NCI-H2196 treated with DMSO at 0.1 percent for 48 hours (cell line): ENCODE measurements at regions not wholly inside any gene's neighbourhood (a gene's known extent, or its start where the extent isn't known, plus 50 kb on each side); places are given as distances from the start of the nearest gene placed in this dataset.

Source experiments
- DNase-seq: peaks from one replicate; lab custom pipeline; 2025; ENCODE audit not compliant: unreplicated experiment; lab: John Stamatoyannopoulos, UW

GRCh38 chr22:47608421-47608820, 846.0 kb downstream of the TBC1D22A start:
- DNase-seq = no peak

GRCh38 chr22:47607486-47607885, 845.0 kb downstream of the TBC1D22A start:
- DNase-seq = no peak

GRCh38 chr22:47606426-47606825, 844.0 kb downstream of the TBC1D22A start:
- DNase-seq = no peak

DNA sequence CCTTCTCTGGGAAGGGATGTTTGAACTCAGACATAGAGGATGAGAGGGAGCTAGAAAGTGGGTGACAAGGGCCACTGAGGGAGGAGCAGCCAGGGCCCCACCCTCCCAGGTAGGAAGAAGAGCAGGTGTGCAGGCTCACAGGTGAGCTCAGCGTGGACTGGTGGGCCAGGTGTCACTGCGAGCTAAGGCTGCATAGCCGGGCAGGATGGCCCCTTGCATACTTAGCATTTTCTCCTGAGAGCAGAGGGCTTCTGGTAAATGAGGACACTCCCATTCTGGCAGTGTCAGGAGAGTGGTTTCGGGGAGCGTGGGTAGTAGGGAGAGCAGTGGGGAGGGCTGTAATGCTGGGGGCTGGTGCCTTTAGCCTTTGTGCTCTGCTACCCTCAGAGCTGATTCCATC, 843.4 kb downstream of the TBC1D22A start:
- no peak for DNase-seq

DNA sequence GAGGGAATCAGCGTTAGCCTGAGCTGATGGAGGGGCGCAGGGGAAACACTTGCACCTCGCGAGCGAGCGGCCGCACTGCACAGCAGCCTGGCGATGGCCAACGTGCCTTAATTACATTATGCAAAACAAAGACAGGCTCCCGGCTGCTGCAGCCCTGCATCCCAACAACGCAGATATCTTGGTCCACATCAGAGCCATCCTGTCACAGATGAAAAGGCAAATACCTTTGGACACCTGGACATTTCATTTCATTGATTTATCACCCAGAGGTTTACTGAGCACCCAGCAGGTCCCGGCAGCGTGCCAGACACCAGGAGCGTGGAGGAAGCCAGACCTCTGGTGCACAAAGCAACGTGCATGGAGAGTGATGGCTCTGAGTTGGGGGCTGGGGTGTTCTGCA, 843.0 kb downstream of the TBC1D22A start:
- no peak for DNase-seq

DNA sequence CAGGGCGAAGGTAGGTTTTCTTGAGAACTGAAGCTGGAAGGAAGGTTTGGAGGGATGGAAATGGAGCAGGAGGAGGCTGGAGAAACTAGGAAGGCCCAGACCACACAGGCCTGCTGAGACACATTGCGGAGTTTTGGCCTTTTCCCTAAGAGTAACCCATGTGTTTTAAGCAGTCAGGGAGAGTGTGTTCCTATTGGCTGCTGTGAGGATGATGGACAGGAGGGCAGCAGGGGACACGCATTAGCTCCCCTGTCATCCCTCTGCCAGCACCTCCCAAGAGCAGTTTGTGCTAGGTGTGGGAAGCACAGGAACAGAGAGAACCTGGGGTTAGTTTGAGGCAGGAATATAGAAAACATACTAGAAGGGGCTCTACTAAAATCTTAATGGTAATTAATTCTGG, 842.1 kb downstream of the TBC1D22A start:
- no peak for DNase-seq

DNA sequence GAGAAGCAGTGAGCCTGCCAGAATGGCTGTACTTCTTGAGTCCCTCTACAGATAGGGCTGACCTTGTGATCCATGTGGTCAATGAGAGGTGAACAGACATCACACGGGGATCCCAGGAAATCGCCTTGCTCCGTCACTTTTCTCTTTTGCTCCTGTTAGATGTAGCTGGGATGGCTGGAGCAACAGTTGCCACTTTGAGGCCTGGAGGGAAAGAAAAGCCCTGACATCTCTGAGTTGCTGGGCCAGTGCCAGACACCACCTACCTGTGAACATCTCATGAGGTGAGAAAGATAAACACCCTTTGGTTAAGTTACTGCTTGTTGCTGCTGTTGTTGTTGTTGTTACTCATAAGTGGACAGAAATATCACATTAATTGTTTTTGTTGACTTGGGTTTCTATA, 840.3 kb downstream of the TBC1D22A start:
- DNase-seq = no peak

DNA sequence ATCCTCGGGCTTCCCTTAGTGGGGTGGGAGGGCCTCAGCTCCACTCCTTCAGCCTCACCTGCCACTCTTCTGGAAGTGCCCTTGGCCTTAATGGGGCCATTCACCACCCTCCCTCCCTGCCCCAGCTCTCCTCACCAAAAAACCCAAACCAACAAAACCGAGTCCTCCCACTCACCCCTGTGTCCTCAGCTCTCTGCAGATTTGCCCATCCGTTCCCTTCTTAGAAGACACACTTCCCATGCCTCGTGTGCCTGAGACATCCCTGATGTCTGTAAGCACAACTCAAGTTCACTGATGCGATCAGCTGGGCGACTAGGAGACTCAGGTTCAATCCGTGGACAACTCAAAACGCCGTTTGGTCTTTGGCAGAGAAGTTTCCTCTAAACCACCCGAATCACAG, 839.2 kb downstream of the TBC1D22A start:
- no peak for DNase-seq

GRCh38 chr22:47600791-47601625, 838.6 kb downstream of the TBC1D22A start:
- no peak for DNase-seq

DNA sequence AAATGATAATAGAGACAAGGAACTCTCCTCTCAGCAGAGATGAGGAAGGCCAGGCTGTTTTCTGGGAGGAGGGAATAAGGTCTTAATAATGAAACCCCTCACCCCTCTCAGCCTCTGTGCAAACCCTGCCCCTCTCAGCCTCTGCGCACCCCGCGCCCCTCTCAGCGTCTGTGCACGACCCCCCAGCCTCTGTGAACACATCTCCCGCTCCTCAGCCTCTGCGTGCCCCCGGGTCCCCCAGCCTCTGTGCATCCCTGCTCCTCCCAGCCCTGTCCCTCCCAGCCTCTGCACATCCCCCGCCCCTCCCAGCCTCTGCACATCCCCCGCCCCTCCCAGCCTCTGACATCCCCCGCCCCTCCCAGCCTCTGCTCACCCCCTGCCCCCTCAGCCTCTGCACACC, 837.8 kb downstream of the TBC1D22A start:
- DNase-seq = no peak

DNA sequence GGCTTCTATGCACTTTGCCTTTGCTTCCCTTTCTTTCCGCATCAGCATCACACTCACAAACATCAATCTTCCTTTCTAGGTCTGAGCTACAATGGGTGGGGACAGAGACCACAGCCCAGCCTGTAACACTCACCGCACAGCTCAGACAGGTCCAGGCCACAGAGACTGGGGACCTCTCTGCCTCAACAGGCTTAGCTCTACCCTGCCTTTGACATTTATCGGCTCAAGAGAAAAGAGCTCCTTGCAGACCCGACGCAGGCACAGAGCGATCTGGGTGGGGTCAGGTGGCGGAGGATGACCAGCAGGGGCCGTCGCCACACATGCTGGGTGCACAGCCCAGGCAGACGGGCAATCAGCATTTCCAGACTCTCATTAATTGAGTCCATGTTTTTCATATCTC, 837.3 kb downstream of the TBC1D22A start:
- no peak for DNase-seq

DNA sequence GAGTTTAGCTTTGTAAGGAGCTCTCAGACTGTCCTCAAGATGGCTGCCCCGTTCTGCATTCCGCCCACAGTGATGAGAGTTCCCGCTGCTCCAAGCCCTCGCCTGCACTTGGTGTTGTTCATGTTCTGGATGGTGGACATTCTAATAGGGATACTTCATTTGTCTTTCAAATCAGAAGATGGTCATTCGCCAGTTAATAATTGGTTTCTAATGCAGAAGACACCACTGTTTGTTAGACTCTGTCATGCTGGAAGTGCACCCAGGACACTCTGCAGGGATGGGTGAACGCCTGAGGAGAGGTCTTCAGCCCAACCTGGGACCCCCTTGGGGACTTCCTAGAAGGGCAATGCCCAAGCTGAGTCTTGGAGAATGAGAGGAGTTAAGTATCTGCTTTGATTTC, 836.4 kb downstream of the TBC1D22A start:
- no peak for DNase-seq

- DNase-seq = no peak
Observed at GRCh38 chr22:47597041-47597440, 834.6 kb downstream of the TBC1D22A start.

DNA sequence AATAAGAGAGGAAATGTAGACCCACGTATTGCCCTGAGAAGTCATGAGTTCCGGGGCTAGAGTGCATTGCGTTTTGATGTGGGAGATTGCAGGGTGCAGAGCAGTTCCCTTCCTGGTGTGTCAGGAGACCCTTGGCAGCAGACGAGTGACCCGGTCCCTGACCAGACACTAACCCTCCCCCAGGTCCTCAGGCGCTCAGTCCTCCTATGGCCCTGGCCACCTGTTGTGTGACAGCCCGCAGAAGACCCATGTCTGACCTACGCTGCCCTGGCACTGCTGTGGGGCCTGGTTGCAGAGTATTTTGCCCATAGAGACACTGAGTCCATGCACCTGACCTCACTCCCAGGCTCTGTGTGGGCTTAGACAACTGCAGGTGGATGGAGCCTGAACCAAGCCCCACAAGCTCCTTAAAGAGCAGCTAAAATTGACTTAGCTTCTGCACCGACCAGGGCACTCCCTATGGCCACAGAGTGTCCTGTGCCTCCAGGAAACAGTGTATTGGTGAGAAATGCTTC, 833.8 kb downstream of the TBC1D22A start:
- no peak for DNase-seq

- no peak for DNase-seq
Observed at GRCh38 chr22:47594836-47595521, 832.5 kb downstream of the TBC1D22A start.

GRCh38 chr22:47593911-47594311, 831.5 kb downstream of the TBC1D22A start:
- no peak for DNase-seq

GRCh38 chr22:47593291-47593690, 830.8 kb downstream of the TBC1D22A start:
- no peak for DNase-seq

- DNase-seq = no peak
Observed at GRCh38 chr22:47592791-47593190, 830.3 kb downstream of the TBC1D22A start.

DNA sequence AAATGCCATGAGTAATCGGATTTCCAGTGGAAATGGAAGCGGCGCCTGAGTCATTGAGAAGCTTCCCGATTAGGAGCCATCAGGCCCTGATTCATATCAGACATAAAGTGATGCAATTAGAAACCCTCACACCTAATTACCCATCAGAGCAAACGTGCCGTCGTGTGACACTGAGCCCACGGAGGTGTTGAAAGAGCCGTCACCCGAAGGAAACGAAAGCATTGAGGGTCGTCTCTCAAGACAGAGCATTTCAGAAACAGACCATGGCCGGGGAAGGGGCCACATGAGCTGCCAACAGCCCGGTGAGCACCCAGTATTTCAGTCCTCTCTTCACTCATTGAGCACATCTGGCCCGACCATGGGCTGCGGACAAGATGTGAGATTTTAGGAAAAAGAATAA, 829.3 kb downstream of the TBC1D22A start:
- no peak for DNase-seq

DNA sequence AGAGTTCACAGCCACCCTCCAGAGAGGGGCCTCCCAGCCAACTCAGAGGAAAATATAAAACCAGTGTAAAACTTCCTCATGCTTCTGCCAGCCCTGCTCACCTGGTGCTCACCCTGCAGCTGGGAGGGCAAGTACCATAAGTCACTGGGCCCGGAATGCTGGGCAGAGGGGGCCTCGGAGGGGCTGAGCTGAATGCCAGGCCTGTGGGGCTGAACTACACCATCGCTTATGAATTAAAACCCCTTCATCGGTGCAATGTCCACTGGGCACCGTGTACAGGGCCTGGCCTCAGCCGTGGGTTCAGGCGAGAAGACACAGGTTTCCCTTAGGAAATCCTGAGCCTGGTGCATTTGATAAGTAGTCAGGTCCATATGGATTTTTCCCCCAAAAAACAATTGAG, 828.6 kb downstream of the TBC1D22A start:
- no peak for DNase-seq

DNA sequence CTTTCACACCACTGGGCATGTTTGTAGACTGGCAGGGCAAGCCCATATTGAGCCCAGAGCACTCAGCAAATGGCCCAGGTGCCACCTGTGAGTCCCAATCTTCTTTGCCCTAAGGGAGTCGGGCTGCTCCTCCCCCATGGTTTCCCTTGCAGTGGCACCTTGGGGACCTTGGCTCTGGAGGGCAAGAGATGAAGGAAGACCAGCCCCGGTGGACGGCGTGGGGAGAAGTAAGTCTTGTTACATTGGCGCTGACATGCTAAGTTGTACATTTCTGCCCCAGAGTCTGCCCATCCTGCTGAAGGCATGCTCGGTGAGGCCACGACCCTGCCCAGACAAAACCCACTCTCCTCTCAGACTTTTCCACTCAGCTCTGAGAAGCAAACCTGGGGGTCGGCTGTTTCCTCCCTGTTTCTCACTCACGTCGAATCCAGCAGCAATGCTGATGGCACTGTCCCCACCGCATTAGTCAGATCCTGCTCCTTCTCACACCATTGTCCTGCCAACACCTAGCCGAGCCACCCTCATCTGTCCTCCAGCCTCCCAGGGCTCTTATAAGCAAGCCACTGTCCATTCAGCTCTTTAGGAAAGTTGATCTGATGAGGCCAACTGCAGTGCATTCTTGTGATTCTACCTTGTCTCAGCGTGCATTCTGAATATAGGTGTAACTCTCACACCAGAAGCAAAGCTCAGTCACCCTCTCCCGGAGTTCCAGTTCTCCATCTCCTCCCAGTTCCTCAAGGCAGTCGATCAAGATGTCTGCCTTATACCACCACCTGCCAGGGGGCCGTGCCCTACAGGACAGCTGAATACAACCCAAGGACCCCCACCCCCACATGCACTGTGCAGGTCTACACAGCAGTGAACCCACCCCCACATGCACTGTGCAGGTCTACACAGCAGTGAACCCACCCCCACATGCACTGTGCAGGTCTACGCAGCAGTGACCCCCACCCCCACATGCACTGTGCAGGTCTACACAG, 827.1 kb downstream of the TBC1D22A start:
- no peak for DNase-seq
